ENCODE measurements at regions not wholly inside any gene's neighbourhood (a gene's known extent, or its start where the extent isn't known, plus 50 kb on each side); places are given as distances from the start of the nearest gene placed in this dataset.

DNA sequence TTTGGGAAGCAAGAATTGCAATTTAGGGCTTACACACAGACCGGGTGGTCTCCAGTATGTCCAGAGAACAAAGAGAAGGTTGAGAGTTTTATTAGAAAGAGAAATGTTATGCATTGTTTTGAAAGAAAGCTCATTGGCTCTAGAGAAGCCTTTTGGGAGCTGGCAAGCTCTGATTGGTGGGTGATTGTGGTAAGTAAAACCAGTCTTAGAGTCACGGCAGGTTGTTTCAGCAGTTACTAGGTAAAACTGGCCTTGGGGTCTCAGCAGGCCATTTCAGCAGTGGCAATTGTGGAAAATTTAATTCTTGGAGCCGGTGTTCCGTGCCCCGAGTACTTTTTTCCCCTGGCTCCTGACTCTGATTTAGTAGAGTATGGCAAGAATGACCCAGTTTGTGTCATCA, 78.1 kb downstream of the MRPL46 start:
- TF ChIP-seq, protein P1, sequence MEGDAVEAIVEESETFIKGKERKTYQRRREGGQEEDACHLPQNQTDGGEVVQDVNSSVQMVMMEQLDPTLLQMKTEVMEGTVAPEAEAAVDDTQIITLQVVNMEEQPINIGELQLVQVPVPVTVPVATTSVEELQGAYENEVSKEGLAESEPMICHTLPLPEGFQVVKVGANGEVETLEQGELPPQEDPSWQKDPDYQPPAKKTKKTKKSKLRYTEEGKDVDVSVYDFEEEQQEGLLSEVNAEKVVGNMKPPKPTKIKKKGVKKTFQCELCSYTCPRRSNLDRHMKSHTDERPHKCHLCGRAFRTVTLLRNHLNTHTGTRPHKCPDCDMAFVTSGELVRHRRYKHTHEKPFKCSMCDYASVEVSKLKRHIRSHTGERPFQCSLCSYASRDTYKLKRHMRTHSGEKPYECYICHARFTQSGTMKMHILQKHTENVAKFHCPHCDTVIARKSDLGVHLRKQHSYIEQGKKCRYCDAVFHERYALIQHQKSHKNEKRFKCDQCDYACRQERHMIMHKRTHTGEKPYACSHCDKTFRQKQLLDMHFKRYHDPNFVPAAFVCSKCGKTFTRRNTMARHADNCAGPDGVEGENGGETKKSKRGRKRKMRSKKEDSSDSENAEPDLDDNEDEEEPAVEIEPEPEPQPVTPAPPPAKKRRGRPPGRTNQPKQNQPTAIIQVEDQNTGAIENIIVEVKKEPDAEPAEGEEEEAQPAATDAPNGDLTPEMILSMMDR (IDR thresholded peaks at IDR 0.05): no peak
- TF ChIP-seq EZH2 (IDR thresholded peaks at IDR 0.05) (no peak), EZH2phosphoT487 (IDR thresholded peaks at IDR 0.05) (no peak)
